ENCODE measurements at regions not wholly inside any gene's neighbourhood (a gene's known extent, or its start where the extent isn't known, plus 50 kb on each side); places are given as distances from the start of the nearest gene placed in this dataset.

DNA sequence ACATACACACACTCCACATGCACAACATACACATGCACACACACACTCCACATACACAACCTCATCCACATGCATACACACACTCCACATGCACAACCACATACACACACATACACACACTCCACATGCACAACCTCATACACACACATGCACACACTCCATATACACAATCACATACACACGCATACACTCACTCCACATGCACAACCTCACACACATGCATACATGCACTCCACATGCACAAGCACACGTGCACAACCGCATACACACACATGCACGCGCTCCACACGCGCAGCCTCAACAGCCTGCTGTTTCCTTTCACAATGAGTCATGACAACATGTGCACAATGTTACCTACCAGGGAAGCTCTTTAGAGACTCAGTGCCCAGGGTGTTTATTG lies 61.2 kb upstream of the TMEM132C start:
- Histone ChIP-seq H3K4me2 (ENCODE audit: low read length) (no peak overlapping the region), H3K27me3 (ENCODE audit: insufficient read depth, low read depth, low read length) (no peaks in the 10 kb centered on the region), H3K9me2 (ENCODE audit: insufficient read depth, low read length) (no peaks in the 10 kb centered on the region), H3K27ac (ENCODE audit: low read length) (no peak overlapping the region), H3K36me3 (ENCODE audit: insufficient read depth, low read length) (no peaks in the 10 kb centered on the region), H3F3A (ENCODE audit: insufficient read depth, low read length, poor library complexity, severe bottlenecking) (no peaks in the 10 kb centered on the region), H4K20me1 (ENCODE audit: insufficient read depth) (no peaks in the 10 kb centered on the region), H2AFZ (ENCODE audit: low read depth, low read length) (no peak overlapping the region), H3K9ac (ENCODE audit: low read length) (no peak overlapping the region), H3K4me3 (ENCODE audit: low read length) (no peak overlapping the region), H3K79me2 (replicated peaks; ENCODE audit: insufficient read depth, low read length) (no peaks in the 10 kb centered on the region), H3K9me3 (ENCODE audit: low read length) (no peaks in the 10 kb centered on the region)
- TF ChIP-seq EZH2 (IDR thresholded peaks at IDR 0.05; ENCODE audit: borderline replicate concordance, insufficient read depth, low read length, poor library complexity, severe bottlenecking) (no peak), POLR2AphosphoS5 (IDR thresholded peaks at IDR 0.05) (no peak), CTCF (IDR thresholded peaks at IDR 0.05; ENCODE audit: poor library complexity, severe bottlenecking) (no peak), EP300 (conservative IDR thresholded peaks at IDR 0.05; ENCODE audit: poor library complexity, severe bottlenecking) (no peak), TAF1 (IDR thresholded peaks at IDR 0.05; ENCODE audit: low read depth) (no peak), REST (IDR thresholded peaks at IDR 0.05; ENCODE audit: borderline replicate concordance) (no peak), RAD21 (conservative IDR thresholded peaks at IDR 0.05) (no peak), MXI1 (conservative IDR thresholded peaks at IDR 0.05; ENCODE audit: poor library complexity, severe bottlenecking) (no peak), SMC3 (conservative IDR thresholded peaks at IDR 0.05; ENCODE audit: poor library complexity) (no peak)

Small RNA genes in the stretch of these regions (small RNA-seq; reads per million reads assigned to genes)
- gene AC006065.2 (0 reads per million in 3 experiments), gene AC073913.2 (0 reads per million in 3 experiments), gene HSPE1P20 (0 reads per million in 3 experiments), gene RF00019 (0 to 1.2 (median 0) reads per million in 3 experiments), gene RNU1-104P (0.03 to 5.2 (median 0.61) reads per million in 3 experiments)
